Esophagus squamous epithelium (tissue), 4 donors: ENCODE measurements at regions not wholly inside any gene's neighbourhood (a gene's known extent, or its start where the extent isn't known, plus 50 kb on each side); places are given as distances from the start of the nearest gene placed in this dataset.

Source experiments
- POLR2A ChIP-seq, 4 donors: fragments of 450-650 bp; IDR thresholded peaks; one replicate each; pipeline ENCODE4 v1.6.1; 2017; ENCODE audit warnings: antibody characterized with exemption in 4 of 4, mild to moderate bottlenecking in 4 of 4, moderate library complexity in 3 of 4
- TF ChIP-seq, protein P1 (sequence below), 6 experiments: fragments of 450-650 bp in 4 of 6; fragments of 200-600 bp in 2 of 6; sonication (generic) in 2 of 6; IDR thresholded peaks; one replicate each; pipeline ENCODE4 v1.5.1; 2016 to 2019; ENCODE audit warnings: antibody characterized with exemption in 6 of 6, mild to moderate bottlenecking in 4 of 6, moderate library complexity in 4 of 6

DNA sequence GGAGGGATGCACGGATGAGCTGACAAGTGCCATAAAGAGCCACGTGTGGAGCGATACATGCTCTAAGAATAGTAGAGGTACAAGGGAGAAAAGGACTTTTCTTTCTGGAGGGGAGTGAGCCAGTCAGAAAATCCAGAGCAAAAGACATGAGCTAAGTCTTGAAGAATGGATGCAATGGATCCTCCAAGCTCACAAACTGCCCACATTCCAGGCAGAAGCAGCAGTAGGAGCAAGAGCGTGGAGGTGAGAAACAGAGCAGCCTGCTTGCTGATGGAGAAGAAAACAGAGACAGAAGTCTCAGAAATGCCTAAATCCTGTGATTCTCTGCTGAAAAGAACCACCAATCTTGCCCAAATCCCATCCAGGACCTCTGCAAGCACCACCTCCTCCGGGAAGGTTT, 78.2 kb upstream of the RALGPS2 start:
- TF ChIP-seq, protein P1, sequence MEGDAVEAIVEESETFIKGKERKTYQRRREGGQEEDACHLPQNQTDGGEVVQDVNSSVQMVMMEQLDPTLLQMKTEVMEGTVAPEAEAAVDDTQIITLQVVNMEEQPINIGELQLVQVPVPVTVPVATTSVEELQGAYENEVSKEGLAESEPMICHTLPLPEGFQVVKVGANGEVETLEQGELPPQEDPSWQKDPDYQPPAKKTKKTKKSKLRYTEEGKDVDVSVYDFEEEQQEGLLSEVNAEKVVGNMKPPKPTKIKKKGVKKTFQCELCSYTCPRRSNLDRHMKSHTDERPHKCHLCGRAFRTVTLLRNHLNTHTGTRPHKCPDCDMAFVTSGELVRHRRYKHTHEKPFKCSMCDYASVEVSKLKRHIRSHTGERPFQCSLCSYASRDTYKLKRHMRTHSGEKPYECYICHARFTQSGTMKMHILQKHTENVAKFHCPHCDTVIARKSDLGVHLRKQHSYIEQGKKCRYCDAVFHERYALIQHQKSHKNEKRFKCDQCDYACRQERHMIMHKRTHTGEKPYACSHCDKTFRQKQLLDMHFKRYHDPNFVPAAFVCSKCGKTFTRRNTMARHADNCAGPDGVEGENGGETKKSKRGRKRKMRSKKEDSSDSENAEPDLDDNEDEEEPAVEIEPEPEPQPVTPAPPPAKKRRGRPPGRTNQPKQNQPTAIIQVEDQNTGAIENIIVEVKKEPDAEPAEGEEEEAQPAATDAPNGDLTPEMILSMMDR (IDR thresholded peaks at IDR 0.05), result no peak
- TF ChIP-seq POLR2A (IDR thresholded peaks at IDR 0.05), result no peak
